ENCODE measurements at regions not wholly inside any gene's neighbourhood (a gene's known extent, or its start where the extent isn't known, plus 50 kb on each side); places are given as distances from the start of the nearest gene placed in this dataset.

GRCh38 chr5:84628918-84629317, 244.2 kb upstream of the EDIL3 start:
- DNase-seq (ENCODE audit: low read depth, low spot score) (no peak), ATAC-seq (no peak), FAIRE-seq (no peak)
- no peaks in the 10 kb centered on the region for H3K36me3 ChIP-seq (ENCODE audit: control insufficient read depth in 2 of 2, insufficient read depth in 2 of 2, low read length in 1 of 2)
- H3K4me2 ChIP-seq (ENCODE audit: control insufficient read depth, insufficient read depth) = no peak overlapping the region
- ChIA-PET RAD21 (ENCODE audit: unreplicated experiment) (no interaction called here), CTCF (no interaction called here), SMC1A (ENCODE audit: uncharacterized antibody, unreplicated experiment) (no interaction called here), POLR2A (no interaction called here)
- no peak overlapping the region for H2AFZ ChIP-seq (ENCODE audit: control insufficient read depth, low read depth, low read length)
- BruUV-seq (replicated peaks) = no TSS peak
- H3K27ac ChIP-seq (ENCODE audit: control insufficient read depth, insufficient read depth) = no peak overlapping the region
- in situ Hi-C loops (cut with MboI) (no loop called here), intact Hi-C loops (cut with micrococcal nuclease; ENCODE audit: unreplicated experiment) (no loop called here)
- no peaks in the 10 kb centered on the region for H3K9me3 ChIP-seq (replicated peaks; ENCODE audit: control insufficient read depth, insufficient read depth, low read length)
- no peak for TF ChIP-seq SKIL (IDR thresholded peaks at IDR 0.05; ENCODE audit: low read depth, poor library complexity, severe bottlenecking)
- TF ChIP-seq NFXL1 (IDR thresholded peaks at IDR 0.05; ENCODE audit: borderline replicate concordance) = no peak
- H3K79me2 ChIP-seq (ENCODE audit: control insufficient read depth, insufficient read depth, low read length) = no peaks in the 10 kb centered on the region
- H3K4me3 ChIP-seq = no peak overlapping the region
- H3K4me1 ChIP-seq (ENCODE audit: control insufficient read depth, insufficient read depth, low read length) = no peaks in the 10 kb centered on the region
- no peak overlapping the region for H3K9ac ChIP-seq (ENCODE audit: control insufficient read depth, insufficient read depth, low read length)
- no peaks in the 10 kb centered on the region for H4K20me1 ChIP-seq (ENCODE audit: control insufficient read depth, insufficient read depth)
- H3K27me3 ChIP-seq (replicated peaks in 1 of 2; ENCODE audit: control insufficient read depth in 2 of 2, insufficient read depth in 2 of 2, low read length in 1 of 2) = no peaks in the 10 kb centered on the region
- 47% methylated on average over 2 of the region's 2 CpGs for WGBS (ENCODE audit: insufficient coverage, insufficient replicate concordance, low lambda C conversion rate, missing lambda C conversion rate)

- Histone ChIP-seq H3K9ac (ENCODE audit: control insufficient read depth, insufficient read depth, low read length) (no peak overlapping the region), H3K4me3 (no peak overlapping the region), H3K4me1 (ENCODE audit: control insufficient read depth, insufficient read depth, low read length) (no peaks in the 10 kb centered on the region), H3K36me3 (ENCODE audit: control insufficient read depth in 2 of 2, insufficient read depth in 2 of 2, low read length in 1 of 2) (no peaks in the 10 kb centered on the region), H2AFZ (ENCODE audit: control insufficient read depth, low read depth, low read length) (no peak overlapping the region), H3K9me3 (replicated peaks; ENCODE audit: control insufficient read depth, insufficient read depth, low read length) (no peaks in the 10 kb centered on the region), H3K79me2 (ENCODE audit: control insufficient read depth, insufficient read depth, low read length) (no peaks in the 10 kb centered on the region), H4K20me1 (ENCODE audit: control insufficient read depth, insufficient read depth) (no peaks in the 10 kb centered on the region), H3K27me3 (replicated peaks in 1 of 2; ENCODE audit: control insufficient read depth in 2 of 2, insufficient read depth in 2 of 2, low read length in 1 of 2) (no peaks in the 10 kb centered on the region), H3K27ac (ENCODE audit: control insufficient read depth, insufficient read depth) (no peak overlapping the region), H3K4me2 (ENCODE audit: control insufficient read depth, insufficient read depth) (no peak overlapping the region)
- TF ChIP-seq TCF3 (IDR thresholded peaks at IDR 0.05; ENCODE audit: borderline replicate concordance, insufficient read depth, low read depth, low read length) (no peak), TCF7 (IDR thresholded peaks at IDR 0.05; ENCODE audit: borderline replicate concordance) (peak; percentile 65), RUNX3 (IDR thresholded peaks at IDR 0.05; ENCODE audit: low read length) (peak; percentile 73), SPI1 (IDR thresholded peaks at IDR 0.05; ENCODE audit: borderline replicate concordance, insufficient read depth, low read depth, low read length) (no peak), BCL3 (IDR thresholded peaks at IDR 0.05; ENCODE audit: borderline replicate concordance, insufficient read depth, low read depth, low read length, poor library complexity, severe bottlenecking) (no peak)
- ChIA-PET RAD21 (ENCODE audit: unreplicated experiment) (no interaction called here), POLR2A (interaction anchor here (1.5 kb wide), 1 partner anchor 11 kb away, joined by 3 read pairs; no protein-coding TSS in a partner anchor), CTCF (no interaction called here), SMC1A (ENCODE audit: uncharacterized antibody, unreplicated experiment) (interaction anchor here (0.6 to 1.7 kb wide), 3 partner anchors 12 to 69 kb away, joined by 3 to 4 read pairs (median 3); no protein-coding TSS in a partner anchor)
- 0% methylated on average over 2 of the region's 2 CpGs for WGBS (ENCODE audit: insufficient coverage, insufficient replicate concordance, low lambda C conversion rate, missing lambda C conversion rate)
- ATAC-seq (peak; percentile 77), FAIRE-seq (no peak), DNase-seq (ENCODE audit: low read depth, low spot score) (no peak)
- no TSS peak for BruUV-seq (replicated peaks)
- in situ Hi-C loops (cut with MboI) = no loop called here
- intact Hi-C loops (cut with micrococcal nuclease; ENCODE audit: unreplicated experiment) = no loop called here
These were observed 238.3 kb upstream of the EDIL3 start for GRCh38 chr5:84623019-84623418.
